ENCODE measurements at regions not wholly inside any gene's neighbourhood (a gene's known extent, or its start where the extent isn't known, plus 50 kb on each side); places are given as distances from the start of the nearest gene placed in this dataset.
"Not testable (repeated sequence)": the region's sequence is repeated elsewhere in the genome, so short reads cannot be mapped to it uniquely, and the experiment has no call there.

GRCh38 chr15:87739866-87740265, 516.7 kb downstream of the NTRK3 start:
- Histone ChIP-seq H3K9ac (no peak overlapping the region), H3K36me3 (no peaks in the 10 kb centered on the region), H3K4me2 (no peak overlapping the region), H3K4me3 (no peak overlapping the region), H3K27me3 (no peaks in the 10 kb centered on the region), H4K20me1 (ENCODE audit: low read depth) (no peaks in the 10 kb centered on the region), H3F3A (ENCODE audit: low read depth) (no peaks in the 10 kb centered on the region), H3K27ac (no peak overlapping the region), H3K79me2 (ENCODE audit: low read depth) (no peaks in the 10 kb centered on the region), H3K9me3 (ENCODE audit: low read depth) (no peaks in the 10 kb centered on the region), H2AFZ (replicated peaks) (no peak overlapping the region), H3K4me1 (no peaks in the 10 kb centered on the region)
- peaks cover 2% of the 10 kb centered on the region for H3K9me3 Mint-ChIP-seq
- peaks cover 20% of the 10 kb centered on the region for H3K4me1 Mint-ChIP-seq
- peaks cover 2% of the 10 kb centered on the region for H3K27me3 Mint-ChIP-seq (ENCODE audit: insufficient read depth, low read depth)
- H3K4me3 Mint-ChIP-seq, result no peak overlapping the region
- TF ChIP-seq EZH2phosphoT487 (IDR thresholded peaks at IDR 0.05) (no peak), EZH2 (IDR thresholded peaks at IDR 0.05) (no peak)
- TF ChIP-seq, protein P1, sequence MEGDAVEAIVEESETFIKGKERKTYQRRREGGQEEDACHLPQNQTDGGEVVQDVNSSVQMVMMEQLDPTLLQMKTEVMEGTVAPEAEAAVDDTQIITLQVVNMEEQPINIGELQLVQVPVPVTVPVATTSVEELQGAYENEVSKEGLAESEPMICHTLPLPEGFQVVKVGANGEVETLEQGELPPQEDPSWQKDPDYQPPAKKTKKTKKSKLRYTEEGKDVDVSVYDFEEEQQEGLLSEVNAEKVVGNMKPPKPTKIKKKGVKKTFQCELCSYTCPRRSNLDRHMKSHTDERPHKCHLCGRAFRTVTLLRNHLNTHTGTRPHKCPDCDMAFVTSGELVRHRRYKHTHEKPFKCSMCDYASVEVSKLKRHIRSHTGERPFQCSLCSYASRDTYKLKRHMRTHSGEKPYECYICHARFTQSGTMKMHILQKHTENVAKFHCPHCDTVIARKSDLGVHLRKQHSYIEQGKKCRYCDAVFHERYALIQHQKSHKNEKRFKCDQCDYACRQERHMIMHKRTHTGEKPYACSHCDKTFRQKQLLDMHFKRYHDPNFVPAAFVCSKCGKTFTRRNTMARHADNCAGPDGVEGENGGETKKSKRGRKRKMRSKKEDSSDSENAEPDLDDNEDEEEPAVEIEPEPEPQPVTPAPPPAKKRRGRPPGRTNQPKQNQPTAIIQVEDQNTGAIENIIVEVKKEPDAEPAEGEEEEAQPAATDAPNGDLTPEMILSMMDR (IDR thresholded peaks at IDR 0.05), result no peak
- no peaks in the 10 kb centered on the region for H3K36me3 Mint-ChIP-seq
- no peak overlapping the region for H3K27ac Mint-ChIP-seq
- no peak for DNase-seq (ENCODE audit: low spot score)

DNA sequence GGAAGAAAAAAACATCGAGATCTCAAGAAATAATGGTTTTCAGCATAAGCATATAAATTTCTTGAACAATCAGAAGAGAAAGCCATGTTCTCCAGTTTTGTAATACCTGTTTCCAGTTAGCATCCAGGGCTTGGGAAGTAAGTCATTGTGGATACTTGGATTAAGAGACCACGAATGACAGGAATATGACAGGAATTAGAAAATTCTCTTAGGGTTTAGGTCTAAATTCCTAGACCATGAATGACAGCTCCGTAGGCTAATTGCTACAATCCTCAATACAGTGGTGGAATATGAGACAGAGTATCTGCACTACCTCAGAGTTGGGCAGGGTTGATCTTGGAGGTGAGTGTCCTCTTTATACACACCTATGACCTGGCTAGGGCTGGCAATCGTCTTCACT, 517.5 kb downstream of the NTRK3 start:
- H3K27ac Mint-ChIP-seq, result no peak overlapping the region
- TF ChIP-seq, protein P1 (IDR thresholded peaks at IDR 0.05), result no peak
- TF ChIP-seq EZH2 (IDR thresholded peaks at IDR 0.05) (no peak), EZH2phosphoT487 (IDR thresholded peaks at IDR 0.05) (no peak)
- Histone ChIP-seq H3K9ac (no peak overlapping the region), H3K9me3 (ENCODE audit: low read depth) (no peaks in the 10 kb centered on the region), H3K4me1 (no peaks in the 10 kb centered on the region), H3F3A (ENCODE audit: low read depth) (no peaks in the 10 kb centered on the region), H3K4me3 (no peak overlapping the region), H2AFZ (replicated peaks) (no peak overlapping the region), H3K27me3 (no peaks in the 10 kb centered on the region), H3K4me2 (no peak overlapping the region), H4K20me1 (ENCODE audit: low read depth) (no peaks in the 10 kb centered on the region), H3K79me2 (ENCODE audit: low read depth) (no peaks in the 10 kb centered on the region), H3K27ac (no peak overlapping the region), H3K36me3 (no peaks in the 10 kb centered on the region)
- peaks cover 23% of the 10 kb centered on the region for H3K4me1 Mint-ChIP-seq
- H3K9me3 Mint-ChIP-seq, result peaks cover 2% of the 10 kb centered on the region
- no peak for DNase-seq (ENCODE audit: low spot score)
- no peak overlapping the region for H3K4me3 Mint-ChIP-seq
- H3K36me3 Mint-ChIP-seq, result no peaks in the 10 kb centered on the region
- H3K27me3 Mint-ChIP-seq (ENCODE audit: insufficient read depth, low read depth), result peaks cover 2% of the 10 kb centered on the region

DNA sequence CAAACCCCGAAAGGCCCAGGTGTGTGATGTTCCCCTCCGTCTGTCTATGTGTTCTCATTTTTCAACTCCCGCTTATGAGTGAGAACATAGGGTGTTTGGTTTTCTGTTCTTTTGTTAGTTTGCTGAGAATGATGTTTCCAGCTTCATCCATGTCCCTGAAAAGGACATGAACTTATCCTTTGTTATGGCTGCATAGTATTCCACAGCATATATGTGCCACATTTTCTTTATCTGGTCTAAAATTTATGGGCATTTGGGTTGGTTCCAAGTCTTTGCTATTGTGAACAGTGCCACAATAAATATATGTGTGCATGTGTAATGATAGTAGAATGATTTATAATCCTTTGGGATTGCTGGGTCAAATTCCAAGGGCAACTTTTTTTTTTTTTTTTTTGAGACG, 519.1 kb downstream of the NTRK3 start:
- H3K9me3 ChIP-seq (ENCODE audit: low read depth); H3K27me3 Mint-ChIP-seq (ENCODE audit: insufficient read depth, low read depth); H4K20me1 ChIP-seq (ENCODE audit: low read depth); H3K79me2 ChIP-seq (ENCODE audit: low read depth); H3K9ac ChIP-seq; H3F3A ChIP-seq (ENCODE audit: low read depth); H3K4me3 ChIP-seq; H3K36me3 ChIP-seq; DNase-seq (ENCODE audit: low spot score); H3K27ac ChIP-seq; H3K27me3 ChIP-seq; H3K27ac Mint-ChIP-seq; H2AFZ ChIP-seq (replicated peaks); H3K4me1 ChIP-seq; H3K9me3 Mint-ChIP-seq; H3K36me3 Mint-ChIP-seq; H3K4me2 ChIP-seq: not testable (repeated sequence)
- H3K4me3 Mint-ChIP-seq, result peak overlapping the region; percentile 37
- peaks cover 39% of the 10 kb centered on the region for H3K4me1 Mint-ChIP-seq

GRCh38 chr15:87736891-87737389, 519.6 kb downstream of the NTRK3 start:
- Histone ChIP-seq H4K20me1 (ENCODE audit: low read depth) (no peaks in the 10 kb centered on the region), H3K9ac (no peak overlapping the region), H3K27me3 (no peaks in the 10 kb centered on the region), H2AFZ (replicated peaks) (no peak overlapping the region), H3K4me3 (no peak overlapping the region), H3K4me2 (no peak overlapping the region), H3K79me2 (ENCODE audit: low read depth) (no peaks in the 10 kb centered on the region), H3K27ac (no peak overlapping the region), H3K9me3 (ENCODE audit: low read depth) (no peaks in the 10 kb centered on the region), H3K4me1 (no peaks in the 10 kb centered on the region), H3F3A (ENCODE audit: low read depth) (no peaks in the 10 kb centered on the region), H3K36me3 (no peaks in the 10 kb centered on the region)
- no peak for DNase-seq (ENCODE audit: low spot score)
- Mint-ChIP-seq H3K27ac (peak overlapping the region; percentile 64), H3K4me3 (no peak overlapping the region), H3K27me3 (ENCODE audit: insufficient read depth, low read depth) (peaks cover 5% of the 10 kb centered on the region), H3K4me1 (peaks cover 41% of the 10 kb centered on the region), H3K36me3 (no peaks in the 10 kb centered on the region), H3K9me3 (peaks cover 2% of the 10 kb centered on the region)
- TF ChIP-seq EZH2phosphoT487 (IDR thresholded peaks at IDR 0.05) (no peak), EZH2 (IDR thresholded peaks at IDR 0.05) (no peak)
- TF ChIP-seq, protein P1 (IDR thresholded peaks at IDR 0.05), result no peak

Data from neural progenitor cell (in vitro differentiated cells).